ENCODE measurements at regions not wholly inside any gene's neighbourhood (a gene's known extent, or its start where the extent isn't known, plus 50 kb on each side); places are given as distances from the start of the nearest gene placed in this dataset.

- no peak overlapping the region for H3K4me3 ChIP-seq (ENCODE audit: insufficient read depth, low read depth, low read length)
- DNase-seq, result no peak
- H3K36me3 ChIP-seq (replicated peaks; ENCODE audit: control insufficient read depth, insufficient read depth, low read length), result no peaks in the 10 kb centered on the region
- no peaks in the 10 kb centered on the region for H3K27me3 ChIP-seq (ENCODE audit: control insufficient read depth, insufficient read depth, low read length)
Measured at GRCh38 chr4:29927895-29928294, 792.3 kb upstream of the PCDH7 start.

- H3K27me3 ChIP-seq (ENCODE audit: control insufficient read depth, insufficient read depth, low read length), result no peaks in the 10 kb centered on the region
- no peak for DNase-seq
Measured at GRCh38 chr4:29948451-29948850, 771.7 kb upstream of the PCDH7 start.

GRCh38 chr4:29948858-29949257 is 771.3 kb upstream of the PCDH7 start:
- H3K4me3 ChIP-seq (ENCODE audit: insufficient read depth, low read depth, low read length), result no peak overlapping the region
- DNase-seq, result no peak
- H3K27me3 ChIP-seq (ENCODE audit: control insufficient read depth, insufficient read depth, low read length), result no peaks in the 10 kb centered on the region
- H3K36me3 ChIP-seq (replicated peaks; ENCODE audit: control insufficient read depth, insufficient read depth, low read length), result no peaks in the 10 kb centered on the region

More at GRCh38 chr4:29948451-29948850, 771.7 kb upstream of the PCDH7 start:
- Histone ChIP-seq H3K36me3 (replicated peaks; ENCODE audit: control insufficient read depth, insufficient read depth, low read length) (no peaks in the 10 kb centered on the region), H3K4me3 (ENCODE audit: insufficient read depth, low read depth, low read length) (no peak overlapping the region)

GRCh38 chr4:29966386-29966785 is 753.8 kb upstream of the PCDH7 start:
- no peaks in the 10 kb centered on the region for H3K27me3 ChIP-seq (ENCODE audit: control insufficient read depth, insufficient read depth, low read length)
- H3K36me3 ChIP-seq (replicated peaks; ENCODE audit: control insufficient read depth, insufficient read depth, low read length), result no peaks in the 10 kb centered on the region
- no peak for DNase-seq
- no peak overlapping the region for H3K4me3 ChIP-seq (ENCODE audit: insufficient read depth, low read depth, low read length)

- Histone ChIP-seq H3K36me3 (replicated peaks; ENCODE audit: control insufficient read depth, insufficient read depth, low read length) (no peaks in the 10 kb centered on the region), H3K4me3 (ENCODE audit: insufficient read depth, low read depth, low read length) (no peak overlapping the region), H3K27me3 (ENCODE audit: control insufficient read depth, insufficient read depth, low read length) (no peaks in the 10 kb centered on the region)
- DNase-seq, result peak; percentile 7
Measured at GRCh38 chr4:29970626-29971025, 749.5 kb upstream of the PCDH7 start.

- H3K4me3 ChIP-seq (ENCODE audit: insufficient read depth, low read depth, low read length), result no peak overlapping the region
- H3K27me3 ChIP-seq (ENCODE audit: control insufficient read depth, insufficient read depth, low read length), result no peaks in the 10 kb centered on the region
- no peaks in the 10 kb centered on the region for H3K36me3 ChIP-seq (replicated peaks; ENCODE audit: control insufficient read depth, insufficient read depth, low read length)
- no peak for DNase-seq
Measured at GRCh38 chr4:29972121-29972520, 748.0 kb upstream of the PCDH7 start.

- DNase-seq, result no peak
- Histone ChIP-seq H3K27me3 (ENCODE audit: control insufficient read depth, insufficient read depth, low read length) (no peaks in the 10 kb centered on the region), H3K36me3 (replicated peaks; ENCODE audit: control insufficient read depth, insufficient read depth, low read length) (no peaks in the 10 kb centered on the region), H3K4me3 (ENCODE audit: insufficient read depth, low read depth, low read length) (no peak overlapping the region)
Measured at GRCh38 chr4:29983890-29984289, 736.3 kb upstream of the PCDH7 start.

GRCh38 chr4:30001628-30002027 is 718.5 kb upstream of the PCDH7 start:
- no peaks in the 10 kb centered on the region for H3K36me3 ChIP-seq (replicated peaks; ENCODE audit: control insufficient read depth, insufficient read depth, low read length)
- H3K4me3 ChIP-seq (ENCODE audit: insufficient read depth, low read depth, low read length), result no peak overlapping the region
- no peaks in the 10 kb centered on the region for H3K27me3 ChIP-seq (ENCODE audit: control insufficient read depth, insufficient read depth, low read length)
- DNase-seq, result no peak

GRCh38 chr4:30002341-30002740 is 717.8 kb upstream of the PCDH7 start:
- no peak for DNase-seq
- H3K27me3 ChIP-seq (ENCODE audit: control insufficient read depth, insufficient read depth, low read length), result no peaks in the 10 kb centered on the region
- H3K4me3 ChIP-seq (ENCODE audit: insufficient read depth, low read depth, low read length), result no peak overlapping the region
- H3K36me3 ChIP-seq (replicated peaks; ENCODE audit: control insufficient read depth, insufficient read depth, low read length), result no peaks in the 10 kb centered on the region

- no peak overlapping the region for H3K4me3 ChIP-seq (ENCODE audit: insufficient read depth, low read depth, low read length)
- H3K36me3 ChIP-seq (replicated peaks; ENCODE audit: control insufficient read depth, insufficient read depth, low read length), result no peaks in the 10 kb centered on the region
- DNase-seq, result no peak
- no peaks in the 10 kb centered on the region for H3K27me3 ChIP-seq (ENCODE audit: control insufficient read depth, insufficient read depth, low read length)
Measured at GRCh38 chr4:30005995-30006394, 714.2 kb upstream of the PCDH7 start.

- no peaks in the 10 kb centered on the region for H3K36me3 ChIP-seq (replicated peaks; ENCODE audit: control insufficient read depth, insufficient read depth, low read length)
- no peak overlapping the region for H3K4me3 ChIP-seq (ENCODE audit: insufficient read depth, low read depth, low read length)
- H3K27me3 ChIP-seq (ENCODE audit: control insufficient read depth, insufficient read depth, low read length), result no peaks in the 10 kb centered on the region
- no peak for DNase-seq
Measured at GRCh38 chr4:30024526-30024925, 695.6 kb upstream of the PCDH7 start.

GRCh38 chr4:30028826-30029225 is 691.3 kb upstream of the PCDH7 start:
- DNase-seq, result no peak
- H3K36me3 ChIP-seq (replicated peaks; ENCODE audit: control insufficient read depth, insufficient read depth, low read length), result no peaks in the 10 kb centered on the region
- H3K4me3 ChIP-seq (ENCODE audit: insufficient read depth, low read depth, low read length), result no peak overlapping the region
- H3K27me3 ChIP-seq (ENCODE audit: control insufficient read depth, insufficient read depth, low read length), result no peaks in the 10 kb centered on the region

GRCh38 chr4:30056016-30056766 is 664.0 kb upstream of the PCDH7 start:
- no peak for DNase-seq

GRCh38 chr4:30068234-30068633 is 651.9 kb upstream of the PCDH7 start:
- no peaks in the 10 kb centered on the region for H3K36me3 ChIP-seq (replicated peaks; ENCODE audit: control insufficient read depth, insufficient read depth, low read length)
- DNase-seq, result no peak
- H3K4me3 ChIP-seq (ENCODE audit: insufficient read depth, low read depth, low read length), result no peak overlapping the region
- no peaks in the 10 kb centered on the region for H3K27me3 ChIP-seq (ENCODE audit: control insufficient read depth, insufficient read depth, low read length)

More at GRCh38 chr4:30056016-30056766, 664.0 kb upstream of the PCDH7 start:
- Histone ChIP-seq H3K27me3 (ENCODE audit: control insufficient read depth, insufficient read depth, low read length) (no peaks in the 10 kb centered on the region), H3K4me3 (ENCODE audit: insufficient read depth, low read depth, low read length) (no peak overlapping the region), H3K36me3 (replicated peaks; ENCODE audit: control insufficient read depth, insufficient read depth, low read length) (no peaks in the 10 kb centered on the region)

- Histone ChIP-seq H3K27me3 (ENCODE audit: control insufficient read depth, insufficient read depth, low read length) (no peaks in the 10 kb centered on the region), H3K4me3 (ENCODE audit: insufficient read depth, low read depth, low read length) (no peak overlapping the region), H3K36me3 (replicated peaks; ENCODE audit: control insufficient read depth, insufficient read depth, low read length) (no peaks in the 10 kb centered on the region)
- no peak for DNase-seq
Measured at GRCh38 chr4:30073011-30073710, 647.0 kb upstream of the PCDH7 start.
